UCSD-AML1 (cell line): ENCODE measurements at regions not wholly inside any gene's neighbourhood (a gene's known extent, or its start where the extent isn't known, plus 50 kb on each side); places are given as distances from the start of the nearest gene placed in this dataset.
"Not testable (repeated sequence)": the region's sequence is repeated elsewhere in the genome, so short reads cannot be mapped to it uniquely, and the experiment has no call there.

Experiments used
- DNase-seq: peaks from one replicate; lab custom pipeline; 2025; ENCODE audit not compliant: unreplicated experiment; lab: John Stamatoyannopoulos, UW

DNA sequence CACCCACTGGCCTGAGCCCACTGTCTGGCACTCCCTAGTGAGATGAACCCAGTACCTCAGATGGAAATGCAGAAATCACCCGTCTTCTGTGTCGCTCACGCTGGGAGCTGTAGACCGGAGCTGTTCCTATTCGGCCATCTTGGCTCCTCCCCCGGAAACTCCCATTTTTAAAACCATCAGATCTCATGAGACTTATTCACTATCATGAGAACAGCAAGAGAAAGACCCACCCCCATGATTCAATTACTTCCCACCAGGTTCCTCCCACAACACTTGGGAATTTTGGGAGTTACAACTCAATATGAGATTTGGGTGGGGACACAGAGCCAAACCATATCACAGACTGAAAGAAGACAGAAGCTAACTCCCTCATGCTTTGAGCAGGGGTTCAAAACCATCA lies 134.5 kb downstream of the SLC39A8 start:
- DNase-seq, result not testable (repeated sequence)

DNA sequence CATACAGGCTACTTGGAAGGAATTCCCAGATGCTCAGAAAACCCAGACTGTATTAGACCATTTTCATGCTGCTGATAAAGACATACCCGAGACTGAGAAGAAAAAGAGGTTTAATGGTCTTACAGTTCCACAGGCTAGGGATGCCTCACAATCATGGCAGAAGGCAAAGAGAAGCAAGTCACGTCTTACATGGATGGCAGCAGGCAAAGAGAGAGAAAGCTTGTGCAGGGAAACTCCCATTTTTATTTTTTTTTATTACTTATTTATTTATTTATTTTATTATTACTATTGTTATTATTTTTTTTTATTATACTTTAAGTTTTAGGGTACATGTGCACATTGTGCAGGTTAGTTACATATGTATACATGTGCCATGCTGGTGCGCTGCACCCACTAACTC lies 140.6 kb downstream of the SLC39A8 start:
- DNase-seq, result not testable (repeated sequence)

DNA sequence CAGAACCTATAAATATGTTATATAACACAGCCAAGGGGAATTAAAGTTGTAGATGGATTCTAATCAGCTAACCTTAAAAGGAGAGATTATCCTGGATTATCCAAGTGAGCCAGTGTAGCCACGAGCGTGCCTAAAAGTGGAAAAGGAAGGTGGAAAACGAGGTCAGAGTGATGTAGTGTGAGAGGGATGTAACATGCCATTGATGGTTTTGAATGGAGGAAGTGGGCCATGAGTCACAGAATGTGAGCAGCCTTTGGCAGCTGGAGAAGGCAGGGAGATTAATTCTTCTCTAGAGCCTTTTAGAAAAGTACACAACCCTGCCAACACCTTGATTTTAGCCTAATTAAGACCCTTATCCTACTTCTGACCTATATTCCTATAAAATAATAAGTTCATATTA lies 149.1 kb downstream of the SLC39A8 start:
- peak; percentile 21 for DNase-seq

DNA sequence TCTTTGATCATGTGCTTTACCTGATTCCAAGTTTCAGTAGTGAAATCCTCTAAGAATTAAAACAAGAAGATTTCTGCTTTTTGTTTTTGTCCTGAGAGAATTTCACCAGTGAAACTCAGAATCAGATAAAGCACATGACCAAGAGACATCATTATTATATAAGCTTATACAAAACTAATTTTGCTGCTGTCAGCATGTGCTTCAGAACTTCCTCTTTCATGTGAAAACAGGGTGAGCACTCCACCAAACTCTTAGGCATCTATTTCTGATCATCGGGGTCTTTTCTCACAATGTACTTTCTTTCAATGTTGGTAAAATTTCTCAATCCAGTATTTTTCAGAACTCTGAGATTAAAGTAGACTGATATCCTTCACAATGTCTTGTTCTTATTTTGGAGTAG lies 152.1 kb downstream of the SLC39A8 start:
- no peak for DNase-seq

DNA sequence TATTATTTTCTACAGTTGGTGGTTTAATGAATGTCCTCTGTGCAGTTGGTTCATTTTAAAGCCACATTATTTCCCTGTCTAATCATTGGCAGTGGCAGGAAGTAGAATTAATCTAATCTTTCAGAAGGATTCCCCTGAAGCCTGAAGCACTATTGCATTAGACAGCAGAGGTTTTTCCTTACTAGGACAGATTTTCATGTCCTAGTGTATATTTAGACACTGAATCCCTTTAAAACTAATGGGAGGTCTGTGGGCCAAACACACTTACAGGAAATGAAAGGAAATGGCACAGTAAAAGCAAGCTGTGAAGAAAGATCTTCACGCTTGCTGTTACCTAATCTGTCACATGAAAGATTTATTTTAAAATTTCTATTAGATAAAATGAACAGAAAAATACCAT lies 165.2 kb downstream of the SLC39A8 start:
- DNase-seq, result no peak

DNA sequence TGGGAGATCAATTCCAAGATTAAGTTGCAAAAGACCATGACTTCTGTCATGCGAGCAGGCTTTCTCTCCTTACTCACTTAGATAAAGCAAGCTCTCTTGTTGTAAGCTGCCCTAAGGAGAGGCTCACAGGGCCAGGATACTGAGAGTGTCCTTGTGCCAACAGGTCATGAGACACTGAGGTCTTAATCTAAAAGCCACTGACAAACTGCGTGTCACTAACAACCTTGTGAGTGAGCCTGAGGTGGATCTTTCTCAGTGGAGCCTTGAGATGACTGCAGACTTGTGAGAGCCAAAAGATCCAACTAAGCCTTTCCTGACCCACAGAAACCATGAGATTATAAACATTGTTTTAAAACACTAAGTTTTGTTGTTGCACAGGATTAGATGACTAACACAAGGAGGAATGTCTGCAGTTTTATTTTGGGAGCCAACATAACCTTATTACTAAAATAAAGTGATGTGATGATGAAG lies 170.5 kb downstream of the SLC39A8 start:
- DNase-seq, result no peak

DNA sequence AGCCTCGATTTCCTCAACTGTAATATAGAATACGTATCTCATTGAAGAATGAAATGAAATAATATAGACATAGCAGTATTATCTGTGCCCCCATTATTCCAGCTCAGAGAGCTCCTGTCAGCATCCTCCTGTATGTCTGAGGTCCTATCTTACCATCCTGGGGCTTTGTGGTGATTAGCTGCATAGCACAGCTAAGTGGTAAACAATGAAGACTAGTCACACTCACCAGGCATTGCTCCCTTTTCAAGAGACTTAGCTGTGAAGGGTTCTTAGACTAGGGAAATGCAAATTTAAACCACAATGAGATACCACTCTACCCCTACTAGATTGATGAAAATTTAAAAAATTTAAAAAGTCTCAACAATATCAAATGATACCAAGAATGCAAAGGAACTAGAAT lies 172.9 kb downstream of the SLC39A8 start:
- no peak for DNase-seq

DNA sequence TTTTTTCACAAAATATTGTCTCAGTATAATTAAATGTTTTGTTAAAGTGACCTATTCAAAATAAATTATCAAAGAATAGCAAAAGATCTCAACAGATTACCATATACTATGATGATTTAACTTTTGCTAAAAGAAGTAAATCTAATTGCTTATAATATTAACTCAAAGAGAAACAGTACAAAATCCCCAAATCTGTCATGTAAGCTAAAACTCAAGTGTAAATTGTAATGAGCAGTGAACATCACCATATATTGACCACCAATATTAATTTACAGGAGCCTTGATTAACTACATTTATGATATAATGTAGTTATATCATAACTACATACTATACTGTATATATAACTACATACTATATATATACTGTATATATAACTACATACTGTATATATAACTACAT lies 174.4 kb downstream of the SLC39A8 start:
- DNase-seq, result no peak

DNA sequence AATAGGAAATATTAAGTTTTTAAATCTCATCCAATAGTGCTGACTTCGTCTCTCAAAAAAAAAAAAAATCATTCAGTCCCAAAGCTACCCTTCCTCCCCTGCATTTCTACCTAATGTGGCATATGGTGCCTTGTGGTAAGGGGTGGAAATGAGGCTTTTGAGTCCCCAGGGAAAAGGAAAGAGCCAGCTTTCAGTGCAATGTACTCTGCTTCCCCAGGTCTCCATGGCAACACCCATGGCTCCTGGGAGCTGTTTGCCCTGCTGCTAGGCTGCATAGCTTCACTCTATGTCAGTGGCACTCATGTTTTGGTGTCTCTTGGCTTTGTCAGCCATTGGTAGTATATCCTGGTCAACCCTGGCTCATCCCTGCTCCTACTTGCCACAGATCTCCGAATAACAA lies 175.9 kb downstream of the SLC39A8 start:
- no peak for DNase-seq

DNA sequence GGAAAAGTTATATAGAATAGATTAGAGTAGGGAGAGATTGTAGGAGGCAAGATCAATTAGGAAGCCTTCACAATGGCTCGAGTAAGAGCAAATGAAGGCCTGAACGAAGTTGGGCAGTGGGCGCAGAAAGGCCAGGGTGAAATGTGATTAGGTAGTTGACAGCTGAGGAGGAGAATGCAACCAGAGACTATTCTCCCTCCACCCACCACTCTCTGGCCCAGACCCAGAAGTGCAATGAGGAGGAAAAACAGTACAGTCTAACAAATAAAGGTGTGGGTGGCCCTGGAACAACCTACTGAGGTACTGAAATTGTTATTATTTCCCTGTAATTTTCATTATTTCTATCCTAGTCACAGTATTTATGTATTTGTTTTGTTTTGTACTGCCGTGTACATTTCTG lies 176.7 kb downstream of the SLC39A8 start:
- no peak for DNase-seq

DNA sequence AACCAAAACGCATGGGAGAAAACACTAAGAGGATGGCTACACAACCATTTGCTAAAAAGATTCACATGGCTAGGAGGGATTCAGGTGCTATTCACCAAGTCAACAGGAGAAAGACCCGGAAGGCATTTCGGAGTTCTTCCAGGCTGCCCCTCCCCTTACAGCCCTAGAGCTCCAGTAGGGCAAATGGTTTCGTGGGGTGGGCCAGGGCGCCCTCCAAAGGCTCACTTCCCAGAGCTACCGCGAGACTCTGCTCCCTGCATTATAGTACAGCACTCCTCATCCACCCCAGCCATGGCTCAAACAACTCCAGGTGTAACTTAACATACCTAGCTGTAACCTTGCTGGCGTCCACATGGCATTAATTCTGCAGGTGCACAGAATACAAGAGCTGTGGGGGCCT lies 179.7 kb downstream of the SLC39A8 start:
- DNase-seq, result no peak

DNA sequence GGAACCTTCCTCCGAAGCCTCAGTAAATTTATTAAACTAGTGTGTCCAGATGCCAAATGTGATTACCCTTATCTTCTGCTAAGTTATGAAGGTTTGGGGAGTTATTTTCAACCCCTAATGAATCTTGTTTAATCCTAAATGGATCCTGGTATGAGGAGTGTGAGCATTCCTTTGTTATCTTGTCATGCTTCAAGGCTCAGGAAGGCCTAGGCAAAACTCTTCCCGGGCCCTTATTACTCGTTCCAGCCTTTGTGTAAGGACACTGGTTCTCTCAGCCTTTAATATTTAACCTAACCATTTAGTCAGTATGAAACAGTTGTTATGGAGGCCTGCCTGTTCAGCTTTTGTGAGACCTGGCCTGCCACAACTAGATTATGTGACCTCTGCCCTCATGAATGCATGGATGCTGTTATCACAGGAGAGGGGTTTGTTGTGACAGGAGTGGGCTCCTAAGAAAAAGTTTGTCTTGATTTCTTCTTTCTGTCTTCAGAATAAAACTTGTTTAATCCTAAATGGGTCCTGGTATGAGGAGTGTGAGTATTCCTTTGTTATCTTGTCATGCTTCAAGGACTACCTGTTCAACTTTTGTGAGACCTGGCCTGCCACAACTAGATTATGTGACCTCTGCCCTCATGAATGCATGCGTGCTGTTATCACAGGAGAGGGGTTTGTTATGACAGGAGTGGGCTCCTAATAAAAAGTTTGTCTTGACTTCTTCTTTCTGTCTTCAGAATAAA lies 181.7 kb downstream of the SLC39A8 start:
- no peak for DNase-seq

DNA sequence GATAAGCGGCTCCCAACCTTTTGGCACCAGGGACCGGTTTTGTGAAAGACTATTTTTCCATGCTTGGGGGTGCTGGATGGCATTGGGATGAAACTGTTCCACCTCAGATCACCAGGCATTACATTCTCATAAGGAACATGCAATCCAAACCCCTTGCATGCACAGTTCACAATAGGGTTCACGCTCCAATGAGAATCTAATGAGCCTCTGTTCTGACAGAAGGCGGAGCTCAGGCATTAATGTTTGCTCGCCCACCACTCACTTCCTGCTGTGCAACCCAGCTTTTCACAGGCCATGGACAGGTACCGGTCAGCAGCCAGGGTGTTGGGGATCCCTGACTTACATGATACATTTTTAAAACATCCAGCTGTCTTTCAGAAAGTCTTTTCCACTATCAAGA lies 187.3 kb downstream of the SLC39A8 start:
- no peak for DNase-seq

DNA sequence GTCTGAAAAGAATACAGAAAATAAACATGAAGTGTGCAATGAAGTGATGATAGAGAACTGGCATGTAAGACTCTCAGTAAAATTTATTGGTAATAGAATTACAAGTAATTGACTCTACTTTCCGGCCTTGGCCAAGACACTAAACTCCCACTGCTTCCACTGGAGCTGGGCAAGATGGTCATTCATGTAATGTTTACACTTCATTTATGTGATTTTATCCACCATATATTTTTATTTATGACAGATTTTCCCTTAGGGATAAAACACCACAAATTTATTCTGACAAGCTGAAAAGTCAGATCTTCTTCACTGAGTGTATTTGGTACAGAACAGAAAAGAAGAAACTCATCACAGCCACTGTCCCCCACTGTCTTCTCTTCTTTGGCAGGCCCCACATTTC lies 191.9 kb downstream of the SLC39A8 start:
- DNase-seq, result no peak

DNA sequence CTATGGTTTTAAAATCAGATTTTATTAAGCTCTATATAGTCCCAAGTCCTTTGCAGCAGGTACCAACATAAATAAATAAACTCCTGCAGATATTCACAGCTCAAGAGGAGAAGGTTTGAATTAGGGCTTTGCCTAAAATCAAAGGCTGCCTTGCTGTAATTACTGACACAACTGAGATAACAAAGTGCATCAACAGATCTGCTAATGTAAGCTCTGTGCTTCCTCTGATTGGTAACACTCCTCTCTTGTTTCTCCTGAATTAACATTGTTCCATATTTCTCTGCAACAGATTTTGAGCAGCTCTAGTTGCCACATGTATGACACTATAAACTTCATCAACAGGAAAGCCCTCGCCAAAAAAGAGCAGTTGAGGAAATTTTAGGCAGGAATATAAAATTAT lies 193.6 kb downstream of the SLC39A8 start:
- no peak for DNase-seq

DNA sequence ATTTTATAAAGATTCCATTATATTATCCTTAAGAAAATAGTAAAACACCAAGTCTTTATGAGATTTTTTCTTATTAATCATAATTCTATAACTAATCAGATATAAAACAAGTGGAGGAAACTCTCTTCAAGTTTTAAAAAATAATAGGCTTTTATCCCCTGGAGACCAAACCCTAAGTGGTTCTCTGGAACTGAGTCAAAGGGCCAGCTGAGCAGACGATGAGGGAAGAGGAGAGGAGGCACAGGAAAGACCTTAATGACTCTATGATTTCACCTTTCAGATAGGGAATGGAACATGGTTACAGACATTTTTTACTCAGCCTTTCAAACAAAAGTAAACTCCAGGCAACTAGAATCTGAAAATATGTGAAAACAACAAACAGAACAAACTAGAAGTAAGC lies 201.8 kb downstream of the SLC39A8 start:
- no peak for DNase-seq

DNA sequence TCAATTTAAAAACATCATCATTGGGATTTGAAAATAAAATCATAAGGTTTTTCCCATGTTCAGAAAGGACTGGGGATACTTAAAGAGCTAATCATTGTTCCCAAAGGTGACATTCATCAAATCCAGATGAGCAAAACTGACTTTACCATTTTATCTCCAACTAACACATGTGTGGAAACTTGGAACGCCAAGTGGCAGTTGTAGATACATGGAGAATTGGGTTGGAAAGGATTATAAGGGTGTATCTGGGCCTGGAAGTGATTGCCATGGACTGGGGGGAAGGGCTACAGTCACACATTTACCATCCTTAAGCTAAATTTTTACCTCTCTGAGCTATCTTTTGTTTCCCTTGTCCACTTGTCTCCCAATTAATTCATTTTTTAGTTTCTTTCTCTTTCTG lies 203.4 kb downstream of the SLC39A8 start:
- no peak for DNase-seq

DNA sequence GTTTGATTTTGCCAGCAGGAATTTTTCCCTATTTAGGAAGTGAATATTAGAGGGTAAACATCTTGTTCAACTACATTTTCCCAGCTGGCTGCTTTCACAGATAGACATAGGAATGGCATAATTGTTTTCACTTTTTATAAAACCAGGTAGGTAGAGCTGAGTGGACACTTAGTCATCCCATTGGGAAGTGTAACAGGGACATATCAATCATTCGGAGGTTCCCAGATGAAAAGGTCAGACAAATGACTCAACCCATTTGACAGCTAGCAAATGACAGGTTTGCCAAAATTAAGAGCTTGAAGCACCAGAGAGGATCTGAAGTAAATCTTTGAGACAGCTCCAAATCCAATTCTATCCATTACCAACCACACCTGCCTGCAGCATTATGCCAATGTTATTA lies 205.3 kb downstream of the SLC39A8 start:
- no peak for DNase-seq

DNA sequence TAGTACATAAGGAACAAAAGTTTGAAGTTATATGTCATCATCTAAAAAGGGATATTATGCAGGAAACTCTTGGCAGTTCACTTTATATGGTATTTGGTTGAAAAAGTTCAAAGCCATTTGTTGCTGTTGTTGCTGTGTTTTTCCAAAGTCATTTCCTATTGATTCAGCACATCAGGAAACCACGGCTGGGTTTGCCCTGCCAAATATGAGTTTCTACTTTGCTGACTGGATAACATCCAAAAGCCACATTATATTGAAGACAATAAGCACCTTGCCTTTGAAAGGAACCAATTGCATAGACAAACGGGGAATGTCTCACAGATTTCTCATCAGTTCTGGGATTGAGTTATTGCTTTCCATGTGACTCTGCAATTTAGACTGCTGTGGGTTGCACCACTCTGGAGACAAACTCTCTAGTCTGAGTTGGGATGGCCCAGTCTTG lies 206.1 kb downstream of the SLC39A8 start:
- peak; percentile 23 for DNase-seq

DNA sequence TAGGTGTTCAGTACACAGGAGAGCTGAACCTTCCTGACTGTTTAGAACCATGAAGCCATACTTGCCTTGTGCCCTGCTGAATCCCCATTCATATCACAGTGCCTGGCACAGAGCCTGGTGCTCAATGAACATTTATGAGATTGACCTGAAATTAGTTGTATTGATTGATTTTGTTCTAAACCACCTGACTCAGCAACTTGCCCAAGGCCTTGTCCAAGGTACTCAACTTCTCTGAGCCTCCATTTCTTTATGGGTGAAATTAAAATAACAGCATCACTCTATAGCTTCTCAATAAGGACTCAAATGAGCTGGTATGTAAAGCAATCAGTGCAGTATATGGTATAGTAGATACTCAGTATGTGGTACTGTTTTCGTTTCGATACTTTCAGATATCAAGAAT lies 208.1 kb downstream of the SLC39A8 start:
- DNase-seq, result no peak

DNA sequence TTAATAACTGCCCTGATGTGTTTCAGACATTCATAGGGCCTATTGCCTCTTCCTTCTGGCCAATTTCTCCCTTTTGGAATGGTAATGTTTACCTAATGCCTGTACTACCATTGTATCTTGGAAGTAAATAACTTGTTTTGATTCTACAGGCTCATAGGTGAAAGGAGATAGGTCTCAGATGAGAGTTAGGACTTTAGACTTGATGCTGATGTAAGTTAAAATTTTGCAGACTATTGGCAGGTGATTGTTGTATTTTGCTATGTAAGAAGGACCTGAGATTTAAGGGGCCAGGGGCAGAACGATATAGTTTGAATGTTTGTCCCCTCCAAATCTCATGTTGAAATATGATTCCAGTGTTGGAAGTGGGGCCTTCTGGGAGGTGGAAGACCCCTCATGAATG lies 215.5 kb downstream of the SLC39A8 start:
- DNase-seq, result no peak
